Ascending aorta (tissue), 2 donors: ENCODE measurements at regions not wholly inside any gene's neighbourhood (a gene's known extent, or its start where the extent isn't known, plus 50 kb on each side); places are given as distances from the start of the nearest gene placed in this dataset.
"Not testable (repeated sequence)": the region's sequence is repeated elsewhere in the genome, so short reads cannot be mapped to it uniquely, and the experiment has no call there.

ENCODE experiments used
- DNase-seq, 2 donors: peaks; one replicate each; pipeline ENCODE4 v3.0.0-alpha.2; 2019; ENCODE audit warnings: low spot score in 2 of 2
- H3K27ac ChIP-seq, 2 donors: fragments of 200-600 bp; sonication (generic); one replicate each; pipeline ENCODE4 v1.5.1; 2016 to 2017; ENCODE audit warnings: mild to moderate bottlenecking in 1 of 2
- H3K27me3 ChIP-seq: fragments of 200-600 bp; sonication (generic); one replicate; pipeline ENCODE4 v1.5.1; 2017
- H3K36me3 ChIP-seq, 2 donors: fragments of 200-600 bp; sonication (generic); one replicate each; pipeline ENCODE4 v1.5.1; 2016
- H3K4me1 ChIP-seq, 2 donors: fragments of 200-600 bp; sonication (generic); one replicate each; pipeline ENCODE4 v1.5.1; 2016 to 2017; ENCODE audit warnings: mild to moderate bottlenecking in 1 of 2
- H3K4me3 ChIP-seq, 2 donors: fragments of 200-600 bp; sonication (generic); one replicate each; pipeline ENCODE4 v1.5.1; 2016 to 2017; ENCODE audit warnings: mild to moderate bottlenecking in 1 of 2
- H3K9me3 ChIP-seq, 2 donors: fragments of 200-600 bp; sonication (generic); one replicate each; pipeline ENCODE4 v1.5.1; 2016
- intact Hi-C: fragments of 100-400 bp; cut with DNase I; formaldehyde crosslinking; loops from one replicate; pipeline ENCODE4 v1.15.1; 2023
- TF ChIP-seq, protein P1 (sequence below), 3 experiments: fragments of 200-600 bp in 2 of 3; fragments of 450-650 bp in 1 of 3; sonication (generic) in 2 of 3; IDR thresholded peaks; one replicate each; pipeline ENCODE4 v1.5.1; 2016 to 2019; ENCODE audit warnings: antibody characterized with exemption in 3 of 3, mild to moderate bottlenecking in 1 of 3, moderate library complexity in 1 of 3

DNA sequence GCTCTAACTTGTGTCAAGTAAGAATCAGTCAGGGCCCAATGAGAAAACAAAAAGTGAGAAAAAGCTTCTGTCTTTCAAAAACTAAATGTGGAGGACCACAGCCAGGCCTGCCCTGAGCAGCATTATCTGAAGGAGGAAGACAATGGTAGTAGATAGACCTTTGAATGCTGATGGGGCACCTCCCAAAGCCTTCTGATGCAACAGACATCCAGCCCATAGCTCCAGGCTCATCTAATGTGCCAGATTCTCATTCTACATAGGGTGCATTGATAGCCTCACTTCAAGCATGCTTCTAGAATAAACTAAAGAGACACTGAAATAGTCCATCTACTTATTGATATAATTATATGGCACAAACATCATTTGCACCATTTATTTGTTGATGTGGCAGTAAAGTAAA lies 351.6 kb downstream of the HHIPL2 start:
- Histone ChIP-seq H3K27ac (no peak overlapping the region), H3K36me3 (no peaks in the 10 kb centered on the region), H3K4me3 (no peak overlapping the region), H3K4me1 (no peaks in the 10 kb centered on the region), H3K27me3 (no peaks in the 10 kb centered on the region), H3K9me3 (no peaks in the 10 kb centered on the region)
- DNase-seq = no peak
- TF ChIP-seq, protein P1, sequence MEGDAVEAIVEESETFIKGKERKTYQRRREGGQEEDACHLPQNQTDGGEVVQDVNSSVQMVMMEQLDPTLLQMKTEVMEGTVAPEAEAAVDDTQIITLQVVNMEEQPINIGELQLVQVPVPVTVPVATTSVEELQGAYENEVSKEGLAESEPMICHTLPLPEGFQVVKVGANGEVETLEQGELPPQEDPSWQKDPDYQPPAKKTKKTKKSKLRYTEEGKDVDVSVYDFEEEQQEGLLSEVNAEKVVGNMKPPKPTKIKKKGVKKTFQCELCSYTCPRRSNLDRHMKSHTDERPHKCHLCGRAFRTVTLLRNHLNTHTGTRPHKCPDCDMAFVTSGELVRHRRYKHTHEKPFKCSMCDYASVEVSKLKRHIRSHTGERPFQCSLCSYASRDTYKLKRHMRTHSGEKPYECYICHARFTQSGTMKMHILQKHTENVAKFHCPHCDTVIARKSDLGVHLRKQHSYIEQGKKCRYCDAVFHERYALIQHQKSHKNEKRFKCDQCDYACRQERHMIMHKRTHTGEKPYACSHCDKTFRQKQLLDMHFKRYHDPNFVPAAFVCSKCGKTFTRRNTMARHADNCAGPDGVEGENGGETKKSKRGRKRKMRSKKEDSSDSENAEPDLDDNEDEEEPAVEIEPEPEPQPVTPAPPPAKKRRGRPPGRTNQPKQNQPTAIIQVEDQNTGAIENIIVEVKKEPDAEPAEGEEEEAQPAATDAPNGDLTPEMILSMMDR (IDR thresholded peaks at IDR 0.05) = no peak
- intact Hi-C loops = no loop called here

DNA sequence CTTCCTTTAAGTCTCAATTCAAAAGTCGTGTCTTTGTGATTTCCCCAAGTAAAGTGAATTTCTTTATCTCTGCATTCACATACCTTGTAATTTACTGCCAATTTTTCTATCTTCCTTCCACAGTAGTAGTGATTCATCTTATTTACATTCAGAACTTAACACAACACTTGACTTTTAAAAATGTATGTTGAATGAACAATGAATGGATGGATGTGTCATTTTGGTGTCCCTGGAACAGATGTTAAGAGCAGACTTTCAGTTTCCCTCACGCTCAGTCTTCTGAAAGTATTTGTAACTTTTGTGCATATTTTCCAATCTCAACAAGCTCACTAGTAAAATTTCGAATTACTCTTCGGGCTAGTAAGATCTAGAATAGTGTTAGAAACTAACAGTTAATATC lies 352.0 kb downstream of the HHIPL2 start:
- Histone ChIP-seq H3K4me1 (no peaks in the 10 kb centered on the region), H3K4me3 (no peak overlapping the region), H3K9me3 (no peaks in the 10 kb centered on the region), H3K27ac (no peak overlapping the region), H3K27me3 (no peaks in the 10 kb centered on the region), H3K36me3 (no peaks in the 10 kb centered on the region)
- intact Hi-C loops = no loop called here
- DNase-seq = no peak
- TF ChIP-seq, protein P1 (IDR thresholded peaks at IDR 0.05) = no peak

DNA sequence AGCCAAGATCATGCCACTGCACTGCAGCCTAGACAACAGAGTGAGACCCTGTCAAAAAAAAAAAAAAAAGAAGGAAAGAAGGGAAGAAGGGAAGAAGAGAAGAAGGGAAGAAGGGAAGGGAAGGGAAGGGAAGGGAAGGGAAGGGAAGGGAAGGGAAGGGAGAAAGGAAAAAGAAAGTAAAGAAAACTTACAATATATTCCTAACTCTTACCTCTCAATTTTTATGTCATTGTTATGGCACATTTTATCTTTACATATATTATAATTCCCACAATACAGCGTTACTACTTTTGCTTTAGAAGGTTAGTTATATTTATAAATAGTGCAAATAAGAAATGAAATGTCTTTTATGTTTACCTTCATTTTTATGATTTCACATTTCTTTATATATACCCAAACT lies 358.7 kb downstream of the HHIPL2 start:
- intact Hi-C loops = no loop called here
- Histone ChIP-seq H3K4me1 (no peaks in the 10 kb centered on the region), H3K4me3 (no peak overlapping the region), H3K36me3 (no peaks in the 10 kb centered on the region), H3K9me3 (no peaks in the 10 kb centered on the region), H3K27me3 (no peaks in the 10 kb centered on the region), H3K27ac (no peak overlapping the region)
- DNase-seq = no peak
- TF ChIP-seq, protein P1 (IDR thresholded peaks at IDR 0.05) = no peak

DNA sequence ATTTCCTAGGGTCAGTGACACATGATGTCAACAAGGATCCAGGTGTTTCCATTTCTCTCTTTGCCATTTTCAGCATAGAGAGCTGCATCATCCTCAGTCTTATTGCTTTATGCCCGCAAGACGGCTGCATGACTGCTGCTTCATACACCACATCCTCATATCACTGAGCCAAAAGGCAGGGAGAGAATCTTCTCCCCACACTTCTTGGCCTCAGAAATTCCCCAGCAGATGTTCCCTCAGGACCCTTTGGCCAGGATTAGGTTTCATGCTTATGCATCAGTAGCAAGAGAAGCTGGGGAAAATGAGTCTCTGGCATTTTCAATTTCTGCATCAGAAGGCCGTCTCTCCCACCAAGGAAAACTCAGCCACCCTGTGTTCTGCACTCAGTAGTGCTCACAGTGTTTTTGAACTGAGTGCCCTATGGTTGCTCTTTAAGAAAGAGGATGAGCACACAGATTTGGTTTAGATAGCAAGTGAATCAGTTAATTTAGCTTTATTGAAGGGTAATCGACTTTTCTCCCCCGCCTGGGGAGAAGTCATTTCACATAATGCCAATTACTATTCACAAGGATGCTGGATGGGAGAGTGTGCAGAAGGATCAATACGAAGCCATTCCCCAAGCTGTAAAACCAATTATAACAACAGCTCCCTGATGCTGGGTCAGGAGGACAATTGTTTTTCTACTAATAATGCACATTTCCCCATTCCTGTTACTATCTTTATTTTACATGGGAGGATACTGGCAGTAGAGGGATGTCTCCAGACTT lies 360.2 kb downstream of the HHIPL2 start:
- Histone ChIP-seq H3K27me3 (no peaks in the 10 kb centered on the region), H3K27ac (no peak overlapping the region), H3K4me3 (no peak overlapping the region), H3K36me3 (no peaks in the 10 kb centered on the region), H3K4me1 (no peaks in the 10 kb centered on the region), H3K9me3 (no peaks in the 10 kb centered on the region)
- DNase-seq = no peak
- intact Hi-C loops = no loop called here
- TF ChIP-seq, protein P1 (IDR thresholded peaks at IDR 0.05) = no peak

DNA sequence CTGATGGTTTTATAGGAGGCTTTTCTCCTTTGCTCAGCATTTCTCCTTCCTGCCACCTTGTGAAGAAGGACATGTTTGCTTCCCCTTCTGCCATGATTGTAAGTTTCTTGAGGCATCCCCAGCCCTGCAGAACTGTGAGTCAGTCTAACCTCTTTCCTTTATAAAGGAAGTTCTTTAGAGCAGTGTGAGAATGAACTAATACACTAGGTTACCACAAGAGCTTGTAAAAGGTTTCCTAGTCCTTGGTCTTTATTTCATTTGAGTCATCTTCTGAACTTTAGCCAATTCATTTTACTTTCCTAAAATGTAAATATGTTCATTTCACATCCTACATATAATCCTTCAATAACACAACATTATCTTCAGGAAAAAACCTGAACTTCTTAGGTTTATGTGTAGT lies 365.3 kb downstream of the HHIPL2 start:
- H3K4me1 ChIP-seq = no peaks in the 10 kb centered on the region
- H3K4me3 ChIP-seq = no peak overlapping the region
- intact Hi-C loops = no loop called here
- no peak for DNase-seq
- H3K27ac ChIP-seq = no peak overlapping the region
- H3K36me3 ChIP-seq = no peaks in the 10 kb centered on the region
- TF ChIP-seq, protein P1 (IDR thresholded peaks at IDR 0.05) = no peak
- H3K27me3 ChIP-seq = no peaks in the 10 kb centered on the region
- no peaks in the 10 kb centered on the region for H3K9me3 ChIP-seq

DNA sequence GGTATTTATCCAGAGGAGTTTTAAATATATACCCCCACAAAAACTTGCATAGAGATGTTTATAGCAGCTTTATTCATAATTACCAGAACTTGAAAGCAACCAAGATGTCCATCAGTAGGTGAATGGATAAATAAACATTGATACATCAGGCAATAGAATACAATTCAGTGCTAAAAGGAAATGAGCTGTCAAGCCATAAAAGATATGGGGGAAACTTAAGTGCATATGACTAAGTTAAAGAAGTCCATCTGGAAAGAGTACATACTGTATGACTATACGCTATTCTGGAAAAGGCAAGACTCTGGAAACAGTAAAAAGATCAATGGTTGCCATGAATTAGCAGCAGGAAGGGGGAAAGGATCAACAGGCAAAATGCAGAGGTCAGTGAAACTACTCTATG lies 366.7 kb downstream of the HHIPL2 start:
- H3K36me3 ChIP-seq = no peaks in the 10 kb centered on the region
- no peak for DNase-seq
- H3K4me3 ChIP-seq = no peak overlapping the region
- no peaks in the 10 kb centered on the region for H3K4me1 ChIP-seq
- H3K9me3 ChIP-seq = no peaks in the 10 kb centered on the region
- no peak overlapping the region for H3K27ac ChIP-seq
- intact Hi-C loops = no loop called here
- TF ChIP-seq, protein P1 (IDR thresholded peaks at IDR 0.05) = no peak
- H3K27me3 ChIP-seq = no peaks in the 10 kb centered on the region

DNA sequence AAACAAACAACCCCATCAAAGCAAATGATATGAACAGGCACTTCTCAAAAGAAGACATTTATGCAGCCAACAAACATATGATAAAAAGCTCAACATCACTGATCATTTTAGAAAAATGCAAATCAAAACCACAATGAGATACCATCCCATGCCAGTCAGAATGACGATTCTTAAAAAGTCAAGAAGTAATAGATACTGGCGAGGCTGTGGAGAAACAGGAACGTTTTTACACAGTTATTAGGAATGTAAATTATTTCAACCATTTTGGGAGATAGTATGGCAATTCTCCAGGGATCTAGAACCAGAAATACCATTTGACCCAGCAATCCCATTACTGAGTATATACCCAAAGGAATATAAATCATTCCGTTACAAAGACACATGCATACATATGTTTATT lies 370.4 kb downstream of the HHIPL2 start:
- intact Hi-C loops, H3K27me3 ChIP-seq, DNase-seq, H3K27ac ChIP-seq, H3K4me3 ChIP-seq, H3K36me3 ChIP-seq, H3K4me1 ChIP-seq, H3K9me3 ChIP-seq: not testable (repeated sequence)
